ENCODE measurements at regions not wholly inside any gene's neighbourhood (a gene's known extent, or its start where the extent isn't known, plus 50 kb on each side); places are given as distances from the start of the nearest gene placed in this dataset.

- TF ChIP-seq ZNF800 (CRISPR knock-in tag; IDR thresholded peaks at IDR 0.05) (no peak), ZBTB3 (CRISPR knock-in tag; IDR thresholded peaks at IDR 0.05; ENCODE audit: borderline replicate concordance, low read depth) (no peak), GPN1 (CRISPR knock-in tag; IDR thresholded peaks at IDR 0.05; ENCODE audit: borderline replicate concordance) (no peak), SAP130 (CRISPR knock-in tag; IDR thresholded peaks at IDR 0.05; ENCODE audit: low read depth) (no peak), ZNF383 (CRISPR knock-in tag; IDR thresholded peaks at IDR 0.05; ENCODE audit: borderline replicate concordance) (no peak), ZNF780A (CRISPR knock-in tag; IDR thresholded peaks at IDR 0.05) (no peak), MBD4 (IDR thresholded peaks at IDR 0.05; ENCODE audit: borderline replicate concordance, low read length) (no peak), ZBTB49 (CRISPR knock-in tag; IDR thresholded peaks at IDR 0.05; ENCODE audit: borderline replicate concordance) (no peak)
These were observed 725.8 kb downstream of the KCTD16 start (continued) for GRCh38 chr5:144896473-144896872.

- H2AFZ ChIP-seq (ENCODE audit: low read length) = no peak overlapping the region
- TF ChIP-seq CERS6 (CRISPR knock-in tag; IDR thresholded peaks at IDR 0.05) (no peak), MAFF (IDR thresholded peaks at IDR 0.05; ENCODE audit: low read depth, low read length) (peak; percentile 79), PHB2 (IDR thresholded peaks at IDR 0.05; ENCODE audit: partially characterized antibody) (no peak), ZFP91 (CRISPR knock-in tag; IDR thresholded peaks at IDR 0.05; ENCODE audit: borderline replicate concordance) (no peak), ZNF776 (CRISPR knock-in tag; IDR thresholded peaks at IDR 0.05) (no peak), MBD4 (IDR thresholded peaks at IDR 0.05; ENCODE audit: borderline replicate concordance, low read length) (no peak), MAFK (conservative IDR thresholded peaks at IDR 0.05 in 1 of 2, IDR thresholded peaks at IDR 0.05 in 1 of 2; ENCODE audit: low read length in 2 of 2) (peak; percentile 76 to 92)
- no peak overlapping the region for H3K4me2 ChIP-seq (ENCODE audit: low read depth, low read length)
- no peaks in the 10 kb centered on the region for H3K36me3 ChIP-seq (replicated peaks in 1 of 2; ENCODE audit: control insufficient read depth in 1 of 2, insufficient read depth in 2 of 2, low read length in 2 of 2)
- in situ Hi-C loops (cut with HindIII; ENCODE audit: extremely low pct_ligation_motif_present, low pct_unique_long_range_greater_than_20kb) (no loop called here), intact Hi-C loops (cut with micrococcal nuclease; ENCODE audit: unreplicated experiment) (no loop called here)
- DNase-seq (ENCODE audit: low spot score) (no peak), ATAC-seq (no peak), FAIRE-seq (no peak)
- 0% methylated on average over 1 of the region's 1 CpG for WGBS (ENCODE audit: low lambda C conversion rate)
- peaks cover 36% of the 10 kb centered on the region for H3K9me3 ChIP-seq (ENCODE audit: low read length)
- no peak overlapping the region for H3K27ac ChIP-seq (ENCODE audit: extremely low read length, insufficient read depth, low read length)
- no peaks in the 10 kb centered on the region for H4K20me1 ChIP-seq (ENCODE audit: insufficient read depth, low read length)
- H3K4me3 ChIP-seq (replicated peaks in 1 of 3; ENCODE audit: insufficient read depth in 1 of 3, low read depth in 2 of 3, low read length in 3 of 3) = no peak overlapping the region
- no TSS peak for BruUV-seq (replicated peaks)
- CTCF ChIA-PET (ENCODE audit: low intra/inter-chr PET ratio, low total read pairs) = no interaction called here
- POLR2A ChIA-PET = no interaction called here
- H3K27me3 ChIP-seq (ENCODE audit: control insufficient read depth in 1 of 2, insufficient read depth in 2 of 2, low read length in 2 of 2) = no peaks in the 10 kb centered on the region
- no peak overlapping the region for H3K9ac ChIP-seq (ENCODE audit: insufficient read depth, low read depth, low read length)
- H3K79me2 ChIP-seq (ENCODE audit: insufficient read depth, low read length) = no peaks in the 10 kb centered on the region
- H3K4me1 ChIP-seq (ENCODE audit: insufficient read depth, low read length) = no peaks in the 10 kb centered on the region
These were observed 716.0 kb downstream of the KCTD16 start for GRCh38 chr5:144886668-144887067.

Data from HepG2 (cell line).